Large intestine (tissue), 3 donors: ENCODE measurements at regions not wholly inside any gene's neighbourhood (a gene's known extent, or its start where the extent isn't known, plus 50 kb on each side); places are given as distances from the start of the nearest gene placed in this dataset.

Source experiments
- DNase-seq, 2 donors: peaks; one replicate each; pipeline versions ENCODE4 v3.0.0 to v3.0.0-alpha.2; 2013
- H3K27ac ChIP-seq: one replicate; pipeline ENCODE4 v1.5.1; 2013; ENCODE audit warnings: low read length
- H3K27me3 ChIP-seq: 2 replicates; pipeline ENCODE4 v1.6.1; 2013; ENCODE audit warnings: low read length; ENCODE audit not compliant: control insufficient read depth, insufficient read depth
- H3K36me3 ChIP-seq: 2 replicates; pipeline ENCODE4 v1.6.1; 2013; ENCODE audit warnings: low read length; ENCODE audit not compliant: control insufficient read depth, insufficient read depth
- H3K4me1 ChIP-seq: one replicate; pipeline ENCODE4 v1.6.1; 2013; ENCODE audit warnings: low read length; ENCODE audit not compliant: control insufficient read depth, insufficient read depth
- H3K4me3 ChIP-seq: one replicate; pipeline ENCODE4 v1.5.1; 2013; ENCODE audit warnings: low read length
- H3K9me3 ChIP-seq: one replicate; pipeline ENCODE4 v1.6.1; 2013; ENCODE audit warnings: mild to moderate bottlenecking, low read depth, low read length, moderate library complexity; ENCODE audit not compliant: control insufficient read depth
- WGBS: methylation state at CpG from one replicate; pipeline ENCODE4 v1.1.5; 2013; ENCODE audit warnings: low lambda C conversion rate; ENCODE audit not compliant: insufficient coverage; 5-methylcytosine and 5-hydroxymethylcytosine counted together

GRCh38 chr9:89844075-89844474, 239.3 kb downstream of the GADD45G start:
- Histone ChIP-seq H3K9me3 (no peaks in the 10 kb centered on the region), H3K27ac (no peak overlapping the region), H3K4me1 (peaks cover 25% of the 10 kb centered on the region), H3K36me3 (no peaks in the 10 kb centered on the region), H3K27me3 (no peaks in the 10 kb centered on the region), H3K4me3 (no peak overlapping the region)
- WGBS = no CpG with 5 or more reads among the region's 5 CpGs
- no peak for DNase-seq

DNA sequence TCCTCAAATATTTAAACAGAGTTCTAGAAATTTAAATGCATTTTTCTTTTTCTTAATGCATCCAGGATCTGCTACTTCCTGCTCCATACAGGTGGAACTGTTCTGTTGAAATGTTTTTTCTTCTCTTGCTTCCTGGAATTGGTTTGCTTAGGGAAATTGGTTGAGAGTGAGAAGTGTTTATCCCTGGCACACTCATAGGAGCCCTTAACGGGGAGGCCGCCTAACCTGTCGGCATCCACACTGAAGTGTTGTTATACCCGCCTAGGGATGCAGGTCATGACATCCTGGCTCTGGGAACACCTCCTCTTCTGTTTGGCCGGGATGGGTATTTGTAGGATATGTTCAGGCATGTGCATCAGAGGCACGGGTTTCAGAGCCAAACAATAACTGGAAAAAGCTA, 239.7 kb downstream of the GADD45G start:
- H3K36me3 ChIP-seq = no peaks in the 10 kb centered on the region
- peaks cover 22% of the 10 kb centered on the region for H3K4me1 ChIP-seq
- no peaks in the 10 kb centered on the region for H3K9me3 ChIP-seq
- no peaks in the 10 kb centered on the region for H3K27me3 ChIP-seq
- WGBS = no CpG with 5 or more reads among the region's 6 CpGs
- no peak overlapping the region for H3K4me3 ChIP-seq
- H3K27ac ChIP-seq = no peak overlapping the region
- peak in 1 of 2 donors; percentile 29 for DNase-seq

DNA sequence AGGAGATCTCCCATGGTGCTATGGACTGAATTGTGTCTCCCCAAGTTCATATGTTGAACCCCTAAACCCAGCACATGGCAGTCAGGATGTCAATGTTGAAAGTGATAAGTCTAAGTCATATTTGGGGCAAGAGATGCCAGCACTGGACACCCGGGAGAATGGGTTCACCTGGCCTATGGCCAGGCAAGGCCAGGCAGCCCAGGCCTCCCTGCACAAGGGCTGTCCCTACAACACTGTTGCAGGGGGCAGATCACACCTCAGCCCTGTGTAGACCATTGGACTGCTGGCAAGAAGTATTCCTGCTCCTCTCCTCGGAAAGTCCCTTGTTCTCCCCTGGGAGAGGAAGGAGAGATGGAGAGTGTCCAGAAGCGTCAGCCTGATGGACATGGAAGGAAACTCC, 240.5 kb downstream of the GADD45G start:
- WGBS = 80% methylated on average over 1 of the region's 3 CpGs
- no peaks in the 10 kb centered on the region for H3K27me3 ChIP-seq

GRCh38 chr9:89845862-89846261, 241.1 kb downstream of the GADD45G start:
- peaks cover 18% of the 10 kb centered on the region for H3K4me1 ChIP-seq
- H3K4me3 ChIP-seq = no peak overlapping the region
- WGBS = no CpG with 5 or more reads among the region's 9 CpGs
- H3K36me3 ChIP-seq = no peaks in the 10 kb centered on the region
- H3K27me3 ChIP-seq = no peaks in the 10 kb centered on the region
- no peak overlapping the region for H3K27ac ChIP-seq
- DNase-seq = no peak
- H3K9me3 ChIP-seq = no peaks in the 10 kb centered on the region

More for the DNA sequence above, 240.5 kb downstream of the GADD45G start:
- H3K4me3 ChIP-seq = no peak overlapping the region
- no peaks in the 10 kb centered on the region for H3K9me3 ChIP-seq
- peaks cover 18% of the 10 kb centered on the region for H3K4me1 ChIP-seq
- H3K36me3 ChIP-seq = no peaks in the 10 kb centered on the region
- DNase-seq = no peak
- no peak overlapping the region for H3K27ac ChIP-seq

DNA sequence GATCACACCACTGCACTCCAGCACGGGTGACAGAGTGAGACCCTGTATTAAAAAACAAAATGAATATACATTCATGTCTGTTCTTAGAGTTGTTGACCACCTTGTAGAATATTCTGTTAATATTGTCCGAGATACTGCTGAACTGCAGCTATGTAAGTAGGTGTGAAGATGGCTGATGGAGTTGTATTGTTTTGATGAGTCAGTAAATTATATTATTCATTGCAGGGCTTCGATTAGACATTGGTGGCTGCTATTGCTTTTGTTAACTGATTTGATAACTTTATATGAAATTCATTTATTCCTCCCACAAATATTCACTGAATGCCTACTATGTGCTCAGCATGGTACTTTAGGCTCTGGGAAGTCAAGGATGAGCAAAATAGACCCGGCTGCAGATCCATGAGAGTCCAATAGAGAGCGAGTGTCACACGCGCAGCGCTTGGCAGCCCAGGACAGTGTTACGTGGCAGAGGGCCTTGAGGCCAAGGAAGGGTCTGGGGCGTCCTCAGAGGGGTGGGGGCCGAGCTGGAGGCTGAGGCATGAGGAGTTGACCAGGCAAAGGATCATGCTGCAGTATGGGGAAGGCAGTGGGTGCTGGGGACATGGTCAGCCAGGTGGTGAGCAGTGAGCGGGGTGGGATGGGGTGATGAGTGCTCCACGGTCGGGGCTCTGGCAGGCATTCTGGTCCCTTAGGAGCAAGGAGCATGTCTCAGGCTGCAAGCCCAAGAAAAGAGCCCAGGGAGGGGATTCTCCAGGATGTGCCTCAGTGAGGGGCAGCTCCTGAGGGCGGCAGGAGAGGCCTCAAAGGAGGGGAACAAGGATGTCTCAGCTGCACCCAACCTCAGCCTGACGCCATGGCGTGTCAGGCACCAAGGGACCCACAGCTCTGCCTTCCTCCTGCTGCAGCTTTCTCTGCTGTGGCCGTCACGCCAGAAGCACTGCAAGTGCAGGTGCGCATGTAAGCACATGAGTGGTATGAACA, 243.5 kb downstream of the GADD45G start:
- DNase-seq = no peak
- H3K9me3 ChIP-seq = no peaks in the 10 kb centered on the region
- H3K4me3 ChIP-seq = no peak overlapping the region
- WGBS = no CpG with 5 or more reads among the region's 20 CpGs
- no peaks in the 10 kb centered on the region for H3K4me1 ChIP-seq
- H3K27me3 ChIP-seq = no peaks in the 10 kb centered on the region
- H3K36me3 ChIP-seq = no peaks in the 10 kb centered on the region
- no peak overlapping the region for H3K27ac ChIP-seq

DNA sequence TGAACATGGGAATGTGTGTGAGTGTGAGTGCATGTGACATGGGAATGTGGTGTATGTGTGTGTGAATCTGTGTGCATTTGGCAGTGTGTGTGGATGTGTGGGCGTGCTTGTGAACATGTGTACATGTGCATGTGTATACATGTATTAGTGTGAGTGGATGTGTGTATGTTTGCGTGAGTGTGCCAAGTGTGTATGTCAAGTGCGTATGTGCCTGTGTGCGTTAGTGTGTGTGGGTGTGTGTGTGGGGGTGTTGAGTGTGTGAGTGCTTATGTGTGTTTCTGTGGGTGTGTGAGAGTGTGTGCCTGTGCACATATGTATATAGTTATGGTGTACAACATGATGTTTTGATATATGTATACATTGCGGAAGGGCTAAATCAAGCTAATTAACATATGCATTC, 244.3 kb downstream of the GADD45G start:
- no peaks in the 10 kb centered on the region for H3K27me3 ChIP-seq
- H3K4me3 ChIP-seq = no peak overlapping the region
- no peaks in the 10 kb centered on the region for H3K36me3 ChIP-seq
- no peaks in the 10 kb centered on the region for H3K9me3 ChIP-seq
- no peaks in the 10 kb centered on the region for H3K4me1 ChIP-seq
- no peak for DNase-seq
- no peak overlapping the region for H3K27ac ChIP-seq
- WGBS = no CpG with 5 or more reads among the region's 5 CpGs

- no peaks in the 10 kb centered on the region for H3K4me1 ChIP-seq
- DNase-seq = no peak
- no peak overlapping the region for H3K4me3 ChIP-seq
- no CpG with 5 or more reads among the region's 3 CpGs for WGBS
- H3K9me3 ChIP-seq = no peaks in the 10 kb centered on the region
- H3K27ac ChIP-seq = no peak overlapping the region
- no peaks in the 10 kb centered on the region for H3K27me3 ChIP-seq
- H3K36me3 ChIP-seq = no peaks in the 10 kb centered on the region
Measured at GRCh38 chr9:89850153-89850552, 245.3 kb downstream of the GADD45G start.

DNA sequence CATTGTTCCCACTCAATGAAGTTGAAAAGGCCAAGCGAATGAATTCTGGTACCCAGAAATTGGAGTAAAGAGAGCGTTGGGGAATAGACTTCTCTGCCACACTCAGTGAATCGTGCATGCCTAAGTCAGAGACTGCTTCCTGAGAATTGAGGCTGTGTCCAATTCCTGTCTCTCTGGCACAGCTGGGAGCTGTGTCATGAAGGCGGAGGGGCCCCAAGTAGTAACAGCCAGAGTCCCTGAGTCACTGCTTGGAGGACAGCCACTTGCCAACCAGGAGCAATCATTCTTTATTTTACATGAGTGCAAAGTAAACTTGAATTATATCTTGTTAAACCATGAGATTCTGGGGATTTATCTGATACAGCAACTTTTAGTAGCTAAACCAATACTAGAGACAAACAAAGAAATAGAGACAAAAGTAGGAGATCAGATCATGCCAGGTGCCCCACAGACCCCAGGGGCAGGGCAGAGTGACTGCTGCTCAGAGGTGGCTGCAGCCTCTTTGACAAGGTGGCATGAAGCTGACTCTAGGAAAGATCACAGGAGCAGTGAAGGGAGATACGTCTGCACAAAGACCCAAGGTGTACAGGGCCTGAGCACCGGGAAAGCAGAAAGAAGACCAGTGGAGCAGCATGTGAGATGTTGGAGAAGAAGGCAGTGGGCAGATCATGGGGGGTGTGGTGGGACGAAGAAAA, 246.0 kb downstream of the GADD45G start:
- H3K27ac ChIP-seq = no peak overlapping the region
- WGBS = 89% methylated on average over 3 of the region's 7 CpGs
- no peaks in the 10 kb centered on the region for H3K4me1 ChIP-seq
- no peak for DNase-seq
- no peaks in the 10 kb centered on the region for H3K9me3 ChIP-seq
- H3K36me3 ChIP-seq = no peaks in the 10 kb centered on the region
- no peaks in the 10 kb centered on the region for H3K27me3 ChIP-seq
- H3K4me3 ChIP-seq = no peak overlapping the region

GRCh38 chr9:89853161-89853560, 248.3 kb downstream of the GADD45G start:
- 93% methylated on average over 2 of the region's 5 CpGs for WGBS
- DNase-seq = no peak
- Histone ChIP-seq H3K36me3 (no peaks in the 10 kb centered on the region), H3K4me3 (no peak overlapping the region), H3K27me3 (no peaks in the 10 kb centered on the region), H3K9me3 (peaks cover 3% of the 10 kb centered on the region), H3K27ac (no peak overlapping the region), H3K4me1 (no peaks in the 10 kb centered on the region)

- Histone ChIP-seq H3K4me3 (no peak overlapping the region), H3K9me3 (peaks cover 5% of the 10 kb centered on the region), H3K36me3 (no peaks in the 10 kb centered on the region), H3K4me1 (no peaks in the 10 kb centered on the region), H3K27ac (no peak overlapping the region), H3K27me3 (no peaks in the 10 kb centered on the region)
- DNase-seq = no peak
- WGBS = no CpG with 5 or more reads among the region's 3 CpGs
Measured at GRCh38 chr9:89853931-89854330, 249.1 kb downstream of the GADD45G start.
